Ovary (tissue), 3 donors: ENCODE measurements at regions not wholly inside any gene's neighbourhood (a gene's known extent, or its start where the extent isn't known, plus 50 kb on each side); places are given as distances from the start of the nearest gene placed in this dataset.

Experiments
- CTCF ChIP-seq, 3 donors: fragments of 450-650 bp in 2 of 3; fragments of 200-600 bp in 1 of 3; IDR thresholded peaks; one replicate each; pipeline versions ENCODE4 v1.5.1 to v1.8.0; 2016 to 2022; ENCODE audit warnings: antibody characterized with exemption in 3 of 3, mild to moderate bottlenecking in 1 of 3
- EP300 ChIP-seq: sonication (generic); formaldehyde crosslinking; IDR thresholded peaks from one replicate; pipeline ENCODE4 v1.6.1; 2017; ENCODE audit warnings: antibody characterized with exemption
- POLR2A ChIP-seq: fragments of 450-650 bp; IDR thresholded peaks from one replicate; pipeline ENCODE4 v1.6.1; 2017; ENCODE audit warnings: antibody characterized with exemption, mild to moderate bottlenecking, moderate library complexity
- donor health status: DM: no; HTN: no; CAD: no.

DNA sequence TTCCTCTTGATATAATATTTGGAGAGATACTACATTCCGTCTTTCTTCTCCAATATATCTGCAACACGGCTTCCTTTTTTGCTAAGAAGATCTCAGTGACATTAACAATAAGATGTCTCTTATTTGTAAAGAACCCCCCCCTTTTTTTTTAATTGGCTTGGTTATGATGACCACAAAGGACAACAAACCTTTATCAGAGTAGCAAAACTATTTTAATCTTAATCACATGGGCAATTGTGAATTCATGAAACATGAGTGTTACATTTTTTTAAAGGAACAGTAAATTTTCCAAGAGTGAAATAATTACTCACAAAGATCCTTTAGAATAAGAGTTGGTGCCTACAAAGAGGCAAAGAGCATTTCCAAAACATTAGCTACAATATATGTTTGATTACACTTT lies 554.1 kb downstream of the MAT2B start:
- no peak for TF ChIP-seq CTCF (IDR thresholded peaks at IDR 0.05)
- no peak for TF ChIP-seq EP300
- TF ChIP-seq POLR2A = no peak
